ENCODE measurements at regions not wholly inside any gene's neighbourhood (a gene's known extent, or its start where the extent isn't known, plus 50 kb on each side); places are given as distances from the start of the nearest gene placed in this dataset.

GRCh38 chr20:57857118-57857517 lies 147.3 kb upstream of the PMEPA1 start:
- FAIRE-seq, result no peak
- DNase-seq (ENCODE audit: low read depth, low spot score), result no peak
- no peak overlapping the region for H3K4me3 ChIP-seq (ENCODE audit: control insufficient read depth in 2 of 3, extremely low read depth in 1 of 3, insufficient read depth in 2 of 3, low read depth in 1 of 3, low read length in 3 of 3)
- no peaks in the 10 kb centered on the region for H3K4me1 ChIP-seq (ENCODE audit: control insufficient read depth, extremely low read depth, insufficient read depth, low read length)
- H3K27me3 ChIP-seq (ENCODE audit: control insufficient read depth, extremely low read depth, insufficient read depth, low read length), result peaks cover 24% of the 10 kb centered on the region
- no peaks in the 10 kb centered on the region for H4K20me1 ChIP-seq (ENCODE audit: control insufficient read depth, extremely low read depth, insufficient read depth, low read length)
- no peak overlapping the region for H3K9ac ChIP-seq (ENCODE audit: control insufficient read depth, extremely low read depth, insufficient read depth, low read length)
- H3K36me3 ChIP-seq (ENCODE audit: control insufficient read depth in 2 of 2, extremely low read depth in 1 of 2, insufficient read depth in 2 of 2, low read length in 2 of 2), result no peaks in the 10 kb centered on the region
- no peak overlapping the region for H2AFZ ChIP-seq (ENCODE audit: control insufficient read depth, low read length)
- H3K79me2 ChIP-seq (ENCODE audit: control insufficient read depth, insufficient read depth, low read length), result no peaks in the 10 kb centered on the region
- dilution Hi-C loops (cut with MboI; ENCODE audit: extremely low pct_ligation_motif_present, low sequenced_read_pairs), result no loop called here
- H3K27ac ChIP-seq (ENCODE audit: control insufficient read depth, insufficient read depth, low read length), result no peak overlapping the region
- no peaks in the 10 kb centered on the region for H3K9me3 ChIP-seq (ENCODE audit: control insufficient read depth, low read depth, low read length)
- no peaks in the 10 kb centered on the region for H3K9me1 ChIP-seq (ENCODE audit: control insufficient read depth, extremely low read depth, insufficient read depth, low read length)
- no peak for TF ChIP-seq EZH2 (IDR thresholded peaks at IDR 0.05; ENCODE audit: low read length)
- no peak for TF ChIP-seq CTCF (optimal IDR thresholded peaks at IDR 0.05 in 1 of 3, IDR thresholded peaks at IDR 0.05 in 1 of 3, conservative IDR thresholded peaks at IDR 0.05 in 1 of 3; ENCODE audit: extremely low read depth in 1 of 3, insufficient read depth in 2 of 3, low read length in 3 of 3)
- H3K4me2 ChIP-seq (ENCODE audit: control insufficient read depth, extremely low read depth, insufficient read depth, low read depth, low read length), result no peak overlapping the region

GRCh38 chr20:57856658-57857057 lies 146.8 kb upstream of the PMEPA1 start:
- Histone ChIP-seq H2AFZ (ENCODE audit: control insufficient read depth, low read length) (no peak overlapping the region), H3K4me3 (ENCODE audit: control insufficient read depth in 2 of 3, extremely low read depth in 1 of 3, insufficient read depth in 2 of 3, low read depth in 1 of 3, low read length in 3 of 3) (no peak overlapping the region), H3K27me3 (ENCODE audit: control insufficient read depth, extremely low read depth, insufficient read depth, low read length) (peaks cover 23% of the 10 kb centered on the region), H3K4me1 (ENCODE audit: control insufficient read depth, extremely low read depth, insufficient read depth, low read length) (no peaks in the 10 kb centered on the region), H3K9ac (ENCODE audit: control insufficient read depth, extremely low read depth, insufficient read depth, low read length) (no peak overlapping the region), H3K4me2 (ENCODE audit: control insufficient read depth, extremely low read depth, insufficient read depth, low read depth, low read length) (no peak overlapping the region), H3K9me3 (ENCODE audit: control insufficient read depth, low read depth, low read length) (no peaks in the 10 kb centered on the region), H3K79me2 (ENCODE audit: control insufficient read depth, insufficient read depth, low read length) (no peaks in the 10 kb centered on the region), H3K27ac (ENCODE audit: control insufficient read depth, insufficient read depth, low read length) (no peak overlapping the region), H3K36me3 (ENCODE audit: control insufficient read depth in 2 of 2, extremely low read depth in 1 of 2, insufficient read depth in 2 of 2, low read length in 2 of 2) (no peaks in the 10 kb centered on the region), H3K9me1 (ENCODE audit: control insufficient read depth, extremely low read depth, insufficient read depth, low read length) (no peaks in the 10 kb centered on the region), H4K20me1 (ENCODE audit: control insufficient read depth, extremely low read depth, insufficient read depth, low read length) (no peaks in the 10 kb centered on the region)
- no peak for TF ChIP-seq EZH2 (IDR thresholded peaks at IDR 0.05; ENCODE audit: low read length)
- TF ChIP-seq CTCF (optimal IDR thresholded peaks at IDR 0.05 in 1 of 3, IDR thresholded peaks at IDR 0.05 in 1 of 3, conservative IDR thresholded peaks at IDR 0.05 in 1 of 3; ENCODE audit: extremely low read depth in 1 of 3, insufficient read depth in 2 of 3, low read length in 3 of 3), result no peak
- FAIRE-seq (no peak), DNase-seq (ENCODE audit: low read depth, low spot score) (no peak)
- dilution Hi-C loops (cut with MboI; ENCODE audit: extremely low pct_ligation_motif_present, low sequenced_read_pairs), result no loop called here
